Pancreas (tissue), 10 donors: ENCODE measurements at regions not wholly inside any gene's neighbourhood (a gene's known extent, or its start where the extent isn't known, plus 50 kb on each side); places are given as distances from the start of the nearest gene placed in this dataset.

Experiments used
- ATAC-seq, 4 donors: fragments of 200-7000 bp; cut with Tn5 transposase; one replicate each; pipeline versions ENCODE4 v1.8.0 to v1.9.1; 2020; ENCODE audit warnings: mild to moderate bottlenecking in 4 of 4, moderate library complexity in 4 of 4
- DNase-seq, 6 donors: peaks; one replicate each; pipeline ENCODE4 v3.0.0-alpha.2; 2020
- FAIRE-seq: peaks from 2 replicates; lab custom pipeline; 2012; peaks lifted over from hg19 to GRCh38; lab: Jason Lieb, UNC
- H3K27ac ChIP-seq, 4 donors: fragments of 200-600 bp; sonication (generic); 1 replicate in 3 of 4; 2 replicates in 1 of 4; pipeline versions ENCODE4 v1.5.0 to v1.8.0; 2020
- H3K27me3 ChIP-seq, 4 donors: fragments of 200-600 bp; one replicate each; pipeline ENCODE4 v1.8.0; 2021
- H3K36me3 ChIP-seq, 3 donors: fragments of 200-600 bp; sonication (generic) in 1 of 3; one replicate each; pipeline versions ENCODE4 v1.5.0 to v1.8.0; 2020 to 2021
- H3K4me1 ChIP-seq, 3 donors: fragments of 200-600 bp; one replicate each; pipeline ENCODE4 v1.8.0; 2021
- H3K4me3 ChIP-seq, 4 donors: fragments of 200-600 bp; sonication (generic) in 2 of 4; one replicate each; pipeline versions ENCODE4 v1.5.0 to v1.8.0; 2020 to 2021
- H3K9me3 ChIP-seq, 4 donors: fragments of 200-600 bp; one replicate each; pipeline ENCODE4 v1.8.0; 2021
- CTCF ChIP-seq, 4 donors: fragments of 200-600 bp; sonication (generic) in 3 of 4; IDR thresholded peaks; one replicate each; pipeline versions ENCODE4 v1.5.0 to v1.8.0; 2021; ENCODE audit warnings: antibody characterized with exemption in 4 of 4
- WGBS, 2 donors: extraction: QIAGEN DNeasy Blood & Tissue Kit; methylation state at CpG; one replicate each; pipeline ENCODE4 v1.1.7; 2013; 5-methylcytosine and 5-hydroxymethylcytosine counted together
- intact Hi-C, 3 donors: fragments of 100-400 bp; cut with DNase I; formaldehyde crosslinking; loops; one replicate each; pipeline versions ENCODE4 v1.11.1 to v1.14.2; 2022
- donor health status: healthy with polysubstance abuse.
- donor health status: DM: no; HTN: no; CAD: no; lungs with moderate emphysema.
- donor health status: DM: no; HTN: no; CAD: no.
- donor health status: control.
- donor health status: control.
- donor health status: Bipolar disorder and iron deficiency.
- donor health status: DM: yes; HTN: yes; CAD: no.
- donor health status: DM: no; HTN: no; CAD: no.
- donor health status: DM: no; HTN: no; CAD: no.
- donor health status: DM: yes; HTN: yes; CAD: no.

- Histone ChIP-seq H3K4me1 (no peaks in the 10 kb centered on the region), H3K4me3 (no peak overlapping the region), H3K9me3 (no peaks in the 10 kb centered on the region), H3K36me3 (no peaks in the 10 kb centered on the region), H3K27me3 (no peaks in the 10 kb centered on the region), H3K27ac (no peak overlapping the region)
- ATAC-seq (no peak), DNase-seq (no peak), FAIRE-seq (no peak)
- WGBS, 2 donors: 40 to 44% methylated on average over 5 of the region's 5 CpGs
- intact Hi-C loops: no loop called here
- no peak for TF ChIP-seq CTCF (IDR thresholded peaks at IDR 0.05)
Observed at GRCh38 chr16:65305266-65305959, 183.6 kb upstream of the CDH11 start.

- no peak for DNase-seq
- Histone ChIP-seq H3K36me3 (no peaks in the 10 kb centered on the region), H3K4me1 (no peaks in the 10 kb centered on the region), H3K4me3 (no peak overlapping the region), H3K9me3 (no peaks in the 10 kb centered on the region), H3K27ac (no peak overlapping the region), H3K27me3 (no peaks in the 10 kb centered on the region)
- no peak for TF ChIP-seq CTCF (IDR thresholded peaks at IDR 0.05)
- ATAC-seq: no peak
- FAIRE-seq: no peak
- 73 to 80% methylated on average over 1 of the region's 1 CpG for WGBS, 2 donors
- intact Hi-C loops: no loop called here
Observed at GRCh38 chr16:65301029-65301428, 179.2 kb upstream of the CDH11 start.

DNA sequence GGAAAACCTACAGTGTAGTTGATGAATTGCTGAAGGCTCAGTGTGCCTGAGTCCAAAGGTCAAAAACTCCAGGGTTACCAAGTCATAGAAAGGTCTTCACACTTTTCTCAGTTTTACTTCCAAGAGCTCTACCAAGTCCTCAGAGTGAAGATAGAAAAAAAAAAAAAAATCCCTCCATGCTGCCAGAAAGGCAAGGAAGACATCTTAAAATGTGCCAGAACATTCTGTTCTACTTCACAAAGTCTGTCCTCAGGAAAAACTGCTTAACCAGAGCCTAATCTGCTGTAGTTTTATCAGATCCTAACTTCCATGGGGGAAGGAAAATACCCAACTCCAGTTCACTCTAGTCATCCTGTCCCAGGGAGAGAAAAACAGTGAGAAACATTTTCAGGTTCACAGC lies 175.6 kb upstream of the CDH11 start:
- Histone ChIP-seq H3K27me3 (no peaks in the 10 kb centered on the region), H3K4me1 (no peaks in the 10 kb centered on the region), H3K4me3 (no peak overlapping the region), H3K27ac (no peak overlapping the region), H3K36me3 (no peaks in the 10 kb centered on the region), H3K9me3 (no peaks in the 10 kb centered on the region)
- no peak for ATAC-seq
- intact Hi-C loops: no loop called here
- TF ChIP-seq CTCF (IDR thresholded peaks at IDR 0.05): no peak
- DNase-seq: no peak
- FAIRE-seq: no peak

DNA sequence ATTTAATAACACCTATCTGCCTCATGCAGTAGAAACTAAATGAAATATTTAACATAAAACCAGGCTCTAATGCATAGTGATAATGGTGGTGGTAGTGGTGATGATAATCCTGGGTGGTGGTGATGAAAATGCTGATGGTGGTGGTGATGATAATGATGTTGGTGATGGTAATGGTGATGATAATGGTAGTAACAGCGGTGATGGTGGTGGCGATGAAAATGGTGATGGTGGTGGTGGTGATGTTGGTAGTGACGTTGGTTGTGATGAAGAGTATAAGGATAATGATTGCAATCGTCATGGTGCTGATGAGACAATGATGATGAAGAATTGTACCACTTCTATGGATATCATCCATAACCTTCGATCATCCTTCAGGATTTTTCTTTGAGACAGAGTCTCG lies 173.7 kb upstream of the CDH11 start:
- WGBS, 2 donors: 81 to 87% methylated on average over 6 of the region's 6 CpGs
- Histone ChIP-seq H3K4me1 (no peaks in the 10 kb centered on the region), H3K27me3 (no peaks in the 10 kb centered on the region), H3K27ac (no peak overlapping the region), H3K4me3 (no peak overlapping the region), H3K9me3 (no peaks in the 10 kb centered on the region), H3K36me3 (no peaks in the 10 kb centered on the region)
- no peak for ATAC-seq
- FAIRE-seq: no peak
- no peak for TF ChIP-seq CTCF (IDR thresholded peaks at IDR 0.05)
- no peak for DNase-seq
- intact Hi-C loops: no loop called here

- no peak for DNase-seq
- Histone ChIP-seq H3K4me3 (no peak overlapping the region), H3K27me3 (no peaks in the 10 kb centered on the region), H3K36me3 (no peaks in the 10 kb centered on the region), H3K27ac (no peak overlapping the region), H3K9me3 (no peaks in the 10 kb centered on the region), H3K4me1 (no peaks in the 10 kb centered on the region)
- intact Hi-C loops: no loop called here
- no peak for TF ChIP-seq CTCF (IDR thresholded peaks at IDR 0.05)
- WGBS, 2 donors: 44 to 50% methylated on average over 2 of the region's 2 CpGs
- no peak for FAIRE-seq
- no peak for ATAC-seq
Observed at GRCh38 chr16:65294708-65295107, 172.8 kb upstream of the CDH11 start.
